LNCAP (cell line): ENCODE measurements at regions not wholly inside any gene's neighbourhood (a gene's known extent, or its start where the extent isn't known, plus 50 kb on each side); places are given as distances from the start of the nearest gene placed in this dataset.
A peak's percentile ranks its signal among the peaks of the same experiment; 100 is the strongest.

ENCODE experiments used
- TF ChIP-seq, protein P1 (sequence below): fragments of 450-650 bp; IDR thresholded peaks from 2 replicates; pipeline ENCODE4 v1.5.1; 2017; ENCODE audit warnings: mild to moderate bottlenecking

DNA sequence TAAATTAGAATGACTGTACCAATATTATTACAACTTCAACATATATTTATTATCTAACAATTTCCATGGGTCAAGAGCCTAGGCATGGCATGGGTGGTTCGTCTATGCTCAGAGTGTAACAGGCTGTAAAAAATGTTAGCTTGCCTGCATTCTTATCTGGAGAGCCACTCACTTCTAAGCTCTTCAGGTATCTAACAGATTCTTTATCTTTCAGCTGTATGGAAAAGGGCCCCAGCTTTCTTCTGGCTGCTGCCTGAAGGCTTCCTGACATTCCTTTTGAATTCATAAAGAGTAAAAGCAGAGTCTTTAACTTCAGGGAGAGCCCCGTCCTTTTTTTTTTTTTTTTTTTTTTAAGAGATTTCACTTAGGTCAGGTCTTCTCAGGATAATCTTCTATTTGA, 648.8 kb downstream of the NXPH1 start:
- TF ChIP-seq, protein P1, sequence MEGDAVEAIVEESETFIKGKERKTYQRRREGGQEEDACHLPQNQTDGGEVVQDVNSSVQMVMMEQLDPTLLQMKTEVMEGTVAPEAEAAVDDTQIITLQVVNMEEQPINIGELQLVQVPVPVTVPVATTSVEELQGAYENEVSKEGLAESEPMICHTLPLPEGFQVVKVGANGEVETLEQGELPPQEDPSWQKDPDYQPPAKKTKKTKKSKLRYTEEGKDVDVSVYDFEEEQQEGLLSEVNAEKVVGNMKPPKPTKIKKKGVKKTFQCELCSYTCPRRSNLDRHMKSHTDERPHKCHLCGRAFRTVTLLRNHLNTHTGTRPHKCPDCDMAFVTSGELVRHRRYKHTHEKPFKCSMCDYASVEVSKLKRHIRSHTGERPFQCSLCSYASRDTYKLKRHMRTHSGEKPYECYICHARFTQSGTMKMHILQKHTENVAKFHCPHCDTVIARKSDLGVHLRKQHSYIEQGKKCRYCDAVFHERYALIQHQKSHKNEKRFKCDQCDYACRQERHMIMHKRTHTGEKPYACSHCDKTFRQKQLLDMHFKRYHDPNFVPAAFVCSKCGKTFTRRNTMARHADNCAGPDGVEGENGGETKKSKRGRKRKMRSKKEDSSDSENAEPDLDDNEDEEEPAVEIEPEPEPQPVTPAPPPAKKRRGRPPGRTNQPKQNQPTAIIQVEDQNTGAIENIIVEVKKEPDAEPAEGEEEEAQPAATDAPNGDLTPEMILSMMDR = no peak

DNA sequence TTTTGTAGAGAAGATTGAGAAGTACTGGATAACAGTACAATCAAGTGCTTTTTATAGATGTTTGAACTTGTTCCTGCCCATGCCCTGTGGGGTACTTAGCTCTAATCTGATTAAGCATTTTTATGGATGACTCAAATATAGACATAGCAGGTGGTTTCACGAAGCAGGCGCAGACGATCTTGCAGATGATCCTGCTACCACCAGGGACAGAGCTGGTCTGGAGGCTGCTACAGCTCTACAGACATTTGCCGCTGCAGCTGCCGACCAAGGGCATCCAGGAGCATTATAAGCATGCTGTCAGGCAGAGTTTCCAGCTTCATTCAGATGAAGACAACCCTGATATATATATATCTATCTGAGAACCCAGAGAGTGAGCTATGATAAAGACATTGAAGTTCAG, 650.4 kb downstream of the NXPH1 start:
- TF ChIP-seq, protein P1 = no peak

DNA sequence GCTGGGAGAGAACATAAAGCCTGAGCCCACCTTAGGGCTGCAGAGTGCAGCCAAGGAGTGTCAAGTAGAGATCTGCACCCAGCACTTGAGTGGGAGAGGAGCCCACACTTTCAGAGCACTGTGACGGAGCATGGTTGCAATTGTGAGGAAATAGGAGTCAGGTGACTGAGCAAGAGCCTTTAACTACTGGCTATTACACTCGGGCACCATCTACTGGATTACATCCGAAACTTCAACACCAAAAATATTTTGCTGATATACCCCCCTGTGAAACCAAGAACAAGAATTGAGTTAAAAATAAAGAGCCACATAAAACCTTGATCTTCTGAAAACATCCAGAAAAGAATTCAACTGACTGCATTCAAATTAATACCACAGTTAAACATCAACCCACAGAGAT, 657.9 kb downstream of the NXPH1 start:
- TF ChIP-seq, protein P1 = peak; percentile 36; the same call in 1 of the 2 replicates

DNA sequence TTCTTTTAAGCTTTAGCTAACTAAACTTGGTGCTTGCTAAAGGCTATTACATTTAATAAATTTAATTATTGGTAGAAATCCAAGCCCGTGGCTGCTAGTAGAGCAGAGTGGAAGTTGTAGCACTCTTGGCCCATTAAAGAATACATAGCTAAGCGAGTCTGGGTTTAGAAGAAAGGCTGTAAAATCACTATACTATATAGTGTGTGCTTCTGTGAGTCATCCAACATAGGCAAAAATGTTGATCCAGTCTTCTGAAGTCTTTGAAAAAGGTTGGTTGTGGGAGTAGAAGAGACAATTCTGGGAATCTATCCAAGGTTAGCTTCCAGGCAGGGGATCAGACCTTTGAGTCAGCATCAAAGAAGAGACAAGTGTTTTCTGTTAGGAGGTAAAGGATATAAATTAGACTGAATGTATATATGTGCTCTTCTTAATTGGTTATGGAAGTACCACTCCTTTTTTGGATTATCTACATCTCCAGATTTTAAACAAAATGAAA, 664.2 kb downstream of the NXPH1 start:
- TF ChIP-seq, protein P1 = no peak

DNA sequence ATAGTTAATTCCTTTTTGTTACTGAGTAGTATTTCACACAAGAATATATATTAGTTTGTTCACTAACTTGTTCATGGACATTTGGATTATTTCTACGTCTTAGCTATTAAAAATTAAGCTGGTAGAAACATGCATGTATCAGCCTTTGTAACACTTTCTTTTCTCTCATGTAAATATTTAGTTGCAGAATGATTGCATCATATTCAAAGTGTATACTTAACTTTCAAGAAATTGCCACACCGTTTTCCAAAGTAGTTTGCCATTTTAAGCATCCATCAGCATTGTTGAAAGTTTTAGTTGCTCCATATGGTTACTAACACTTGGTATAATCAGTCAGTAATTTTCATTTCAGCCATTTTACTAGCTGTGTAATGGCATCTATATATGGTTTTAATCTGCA, 666.9 kb downstream of the NXPH1 start:
- TF ChIP-seq, protein P1 = no peak

DNA sequence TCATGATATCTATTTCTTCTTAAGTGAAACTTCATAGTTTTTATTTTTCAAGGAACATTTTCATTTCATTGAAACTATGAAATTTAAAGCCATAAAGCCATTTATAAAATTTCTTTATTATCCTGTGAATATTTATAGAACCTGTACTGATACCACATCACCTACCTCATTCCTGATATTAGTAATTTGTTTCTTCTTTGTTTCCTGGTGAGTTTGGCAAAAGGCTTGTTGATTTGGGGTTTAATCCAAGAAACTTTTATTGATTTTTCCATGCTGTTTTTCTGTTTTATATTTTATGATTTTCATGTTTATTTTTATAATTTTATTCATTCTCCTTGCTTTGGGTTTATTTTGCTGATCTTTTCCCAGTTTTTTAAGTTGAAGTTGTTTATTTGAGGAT, 669.4 kb downstream of the NXPH1 start:
- TF ChIP-seq, protein P1 = no peak

DNA sequence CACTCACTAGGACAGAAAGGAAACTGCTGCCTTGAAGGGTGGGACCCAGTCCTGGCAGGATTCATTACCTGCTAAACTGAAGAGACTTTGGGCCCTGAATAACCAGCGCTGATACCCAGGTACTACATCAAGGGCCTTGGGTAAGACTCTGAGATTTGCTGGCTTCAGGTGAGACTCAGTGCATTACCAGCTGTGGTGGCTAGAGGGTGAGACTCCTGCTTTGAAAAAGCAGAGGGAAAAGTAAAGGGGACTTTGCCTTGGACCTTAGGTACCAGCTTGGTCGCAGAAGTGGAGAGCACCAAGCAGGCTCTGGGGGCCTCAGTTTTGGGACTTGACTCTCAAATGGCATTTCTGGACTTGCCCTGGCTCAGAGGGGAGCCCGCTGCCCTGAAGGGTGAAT, 673.3 kb downstream of the NXPH1 start:
- TF ChIP-seq, protein P1 = no peak

DNA sequence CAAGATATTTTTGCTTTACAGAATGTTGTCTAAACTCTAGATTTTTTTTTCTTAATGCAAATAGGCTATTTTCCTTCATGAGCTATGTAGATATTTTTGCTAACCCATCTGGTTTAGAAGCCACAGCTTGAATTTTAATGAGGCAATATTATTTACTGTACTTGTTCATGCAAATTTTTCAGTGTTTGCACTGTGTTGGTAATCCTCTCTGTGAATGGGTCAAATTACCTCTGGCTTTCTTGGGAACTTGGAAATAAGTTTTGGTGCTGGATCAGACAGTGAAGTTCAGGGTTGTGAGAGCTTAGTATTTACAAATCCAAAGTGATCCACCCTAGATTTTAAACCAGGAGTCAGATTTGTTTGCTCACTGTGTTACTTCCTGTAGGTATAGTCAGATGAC, 686.9 kb downstream of the NXPH1 start:
- TF ChIP-seq, protein P1 = no peak
